ENCODE measurements at regions not wholly inside any gene's neighbourhood (a gene's known extent, or its start where the extent isn't known, plus 50 kb on each side); places are given as distances from the start of the nearest gene placed in this dataset.

GRCh38 chr4:165588534-165589315 is 209.9 kb downstream of the CPE start:
- no peaks in the 10 kb centered on the region for H4K20me1 ChIP-seq (ENCODE audit: control insufficient read depth, extremely low read depth, insufficient read depth, low read length)
- H3K9me3 ChIP-seq (ENCODE audit: control insufficient read depth, low read depth, low read length): no peaks in the 10 kb centered on the region
- FAIRE-seq (no peak), DNase-seq (ENCODE audit: low read depth, low spot score) (no peak)
- no peak for TF ChIP-seq CTCF (optimal IDR thresholded peaks at IDR 0.05 in 1 of 3, IDR thresholded peaks at IDR 0.05 in 1 of 3, conservative IDR thresholded peaks at IDR 0.05 in 1 of 3; ENCODE audit: extremely low read depth in 1 of 3, insufficient read depth in 2 of 3, low read length in 3 of 3)
- no peak for TF ChIP-seq EZH2 (IDR thresholded peaks at IDR 0.05; ENCODE audit: low read length)
- no peak overlapping the region for H3K4me3 ChIP-seq (ENCODE audit: control insufficient read depth in 2 of 3, extremely low read depth in 1 of 3, insufficient read depth in 2 of 3, low read depth in 1 of 3, low read length in 3 of 3)
- no peaks in the 10 kb centered on the region for H3K9me1 ChIP-seq (ENCODE audit: control insufficient read depth, extremely low read depth, insufficient read depth, low read length)
- H2AFZ ChIP-seq (ENCODE audit: control insufficient read depth, low read length): no peak overlapping the region
- H3K27me3 ChIP-seq (ENCODE audit: control insufficient read depth, extremely low read depth, insufficient read depth, low read length): no peaks in the 10 kb centered on the region
- no peaks in the 10 kb centered on the region for H3K4me1 ChIP-seq (ENCODE audit: control insufficient read depth, extremely low read depth, insufficient read depth, low read length)
- H3K36me3 ChIP-seq (ENCODE audit: control insufficient read depth in 2 of 2, extremely low read depth in 1 of 2, insufficient read depth in 2 of 2, low read length in 2 of 2): no peaks in the 10 kb centered on the region
- no peak overlapping the region for H3K27ac ChIP-seq (ENCODE audit: control insufficient read depth, insufficient read depth, low read length)
- dilution Hi-C loops (cut with MboI; ENCODE audit: extremely low pct_ligation_motif_present, low sequenced_read_pairs): no loop called here
- H3K9ac ChIP-seq (ENCODE audit: control insufficient read depth, extremely low read depth, insufficient read depth, low read length): no peak overlapping the region
- H3K79me2 ChIP-seq (ENCODE audit: control insufficient read depth, insufficient read depth, low read length): no peaks in the 10 kb centered on the region
- no peak overlapping the region for H3K4me2 ChIP-seq (ENCODE audit: control insufficient read depth, extremely low read depth, insufficient read depth, low read depth, low read length)

GRCh38 chr4:165592386-165592785 is 213.6 kb downstream of the CPE start:
- H3K9me1 ChIP-seq (ENCODE audit: control insufficient read depth, extremely low read depth, insufficient read depth, low read length): no peaks in the 10 kb centered on the region
- H3K27ac ChIP-seq (ENCODE audit: control insufficient read depth, insufficient read depth, low read length): no peak overlapping the region
- dilution Hi-C loops (cut with MboI; ENCODE audit: extremely low pct_ligation_motif_present, low sequenced_read_pairs): no loop called here
- no peaks in the 10 kb centered on the region for H3K27me3 ChIP-seq (ENCODE audit: control insufficient read depth, extremely low read depth, insufficient read depth, low read length)
- H3K9me3 ChIP-seq (ENCODE audit: control insufficient read depth, low read depth, low read length): no peaks in the 10 kb centered on the region
- DNase-seq (ENCODE audit: low read depth, low spot score) (no peak), FAIRE-seq (no peak)
- H2AFZ ChIP-seq (ENCODE audit: control insufficient read depth, low read length): no peak overlapping the region
- H3K4me1 ChIP-seq (ENCODE audit: control insufficient read depth, extremely low read depth, insufficient read depth, low read length): no peaks in the 10 kb centered on the region
- TF ChIP-seq CTCF (optimal IDR thresholded peaks at IDR 0.05 in 1 of 3, IDR thresholded peaks at IDR 0.05 in 1 of 3, conservative IDR thresholded peaks at IDR 0.05 in 1 of 3; ENCODE audit: extremely low read depth in 1 of 3, insufficient read depth in 2 of 3, low read length in 3 of 3) (no peak), EZH2 (IDR thresholded peaks at IDR 0.05; ENCODE audit: low read length) (no peak)
- H3K36me3 ChIP-seq (ENCODE audit: control insufficient read depth in 2 of 2, extremely low read depth in 1 of 2, insufficient read depth in 2 of 2, low read length in 2 of 2): no peaks in the 10 kb centered on the region
- H3K79me2 ChIP-seq (ENCODE audit: control insufficient read depth, insufficient read depth, low read length): no peaks in the 10 kb centered on the region
- no peak overlapping the region for H3K4me3 ChIP-seq (ENCODE audit: control insufficient read depth in 2 of 3, extremely low read depth in 1 of 3, insufficient read depth in 2 of 3, low read depth in 1 of 3, low read length in 3 of 3)
- H4K20me1 ChIP-seq (ENCODE audit: control insufficient read depth, extremely low read depth, insufficient read depth, low read length): no peaks in the 10 kb centered on the region
- H3K4me2 ChIP-seq (ENCODE audit: control insufficient read depth, extremely low read depth, insufficient read depth, low read depth, low read length): no peak overlapping the region
- no peak overlapping the region for H3K9ac ChIP-seq (ENCODE audit: control insufficient read depth, extremely low read depth, insufficient read depth, low read length)
